AG04449 (cell line): ENCODE measurements at regions not wholly inside any gene's neighbourhood (a gene's known extent, or its start where the extent isn't known, plus 50 kb on each side); places are given as distances from the start of the nearest gene placed in this dataset.

Source experiments
- CTCF ChIA-PET: fragments of 350-600 bp; formaldehyde crosslinking; extraction: SDS; loops from one replicate; lab custom pipeline; 2021; ENCODE audit warnings: antibody characterized with exemption; lab: Yijun Ruan, JAX
- POLR2A ChIA-PET: fragments of 400-600, 350-600 bp; formaldehyde crosslinking; extraction: SDS; loops from one replicate; lab custom pipeline; 2020; ENCODE audit warnings: antibody characterized with exemption, inconsistent platforms; lab: Yijun Ruan, JAX
- DNase-seq: peaks from one replicate; pipeline ENCODE4 v3.0.0-alpha.2; 2010; ENCODE audit warnings: low read depth, low spot score
- H3K4me3 ChIP-seq: 2 replicates; pipeline ENCODE4 v1.5.1; 2011; ENCODE audit warnings: low read depth, mild to moderate bottlenecking, control low read depth, low read length
- CTCF ChIP-seq: IDR thresholded peaks from one replicate; pipeline ENCODE4 v1.5.1; 2011; ENCODE audit warnings: mild to moderate bottlenecking, moderate library complexity, low read length, control low read depth, inconsistent platforms; ENCODE audit not compliant: insufficient read depth; ENCODE audit errors: missing control alignments

GRCh38 chr7:125555916-125556315 lies 626.3 kb upstream of the POT1 start:
- ChIA-PET POLR2A (no interaction called here), CTCF (no interaction called here)
- no peak overlapping the region for H3K4me3 ChIP-seq
- DNase-seq = no peak
- no peak for TF ChIP-seq CTCF

GRCh38 chr7:125551008-125551407 lies 621.4 kb upstream of the POT1 start:
- POLR2A ChIA-PET = no interaction called here

GRCh38 chr7:125547505-125547904 lies 617.9 kb upstream of the POT1 start:
- POLR2A ChIA-PET = no interaction called here
- TF ChIP-seq CTCF = no peak
- CTCF ChIA-PET = no interaction called here
- DNase-seq = no peak
- no peak overlapping the region for H3K4me3 ChIP-seq

More at GRCh38 chr7:125551008-125551407, 621.4 kb upstream of the POT1 start:
- no peak for DNase-seq
- CTCF ChIA-PET = no interaction called here
- H3K4me3 ChIP-seq = no peak overlapping the region
- TF ChIP-seq CTCF = no peak

GRCh38 chr7:125530553-125530952 lies 600.9 kb upstream of the POT1 start:
- ChIA-PET CTCF (no interaction called here), POLR2A (no interaction called here)
- no peak for TF ChIP-seq CTCF
- no peak for DNase-seq
- no peak overlapping the region for H3K4me3 ChIP-seq

- no peak overlapping the region for H3K4me3 ChIP-seq
- CTCF ChIA-PET = no interaction called here
- POLR2A ChIA-PET = no interaction called here
- no peak for TF ChIP-seq CTCF
- DNase-seq = no peak
Measured at GRCh38 chr7:125529249-125529648, 599.6 kb upstream of the POT1 start.

- DNase-seq = no peak
- H3K4me3 ChIP-seq = no peak overlapping the region
- ChIA-PET CTCF (no interaction called here), POLR2A (no interaction called here)
- no peak for TF ChIP-seq CTCF
Measured at GRCh38 chr7:125526958-125527357, 597.3 kb upstream of the POT1 start.
